ENCODE measurements at regions not wholly inside any gene's neighbourhood (a gene's known extent, or its start where the extent isn't known, plus 50 kb on each side); places are given as distances from the start of the nearest gene placed in this dataset.

GRCh38 chrY:13567186-13567585 is 87.4 kb upstream of the UTY start:
- no peak for TF ChIP-seq EP300 (IDR thresholded peaks at IDR 0.05; ENCODE audit: borderline replicate concordance in 1 of 2, low read depth in 2 of 2, low read length in 2 of 2)
- no peak for TF ChIP-seq POLR2AphosphoS5 (IDR thresholded peaks at IDR 0.05; ENCODE audit: low read depth, low read length)
